ENCODE measurements at regions not wholly inside any gene's neighbourhood (a gene's known extent, or its start where the extent isn't known, plus 50 kb on each side); places are given as distances from the start of the nearest gene placed in this dataset.

GRCh38 chr6:22409486-22409885 lies 112.7 kb upstream of the PRL start:
- POLR2A ChIA-PET, result no interaction called here
- no peak for TF ChIP-seq CTCF (IDR thresholded peaks at IDR 0.05; ENCODE audit: insufficient read depth, low read length, missing control alignments)
- CTCF ChIA-PET, result no interaction called here
- H3K4me3 ChIP-seq (ENCODE audit: low read depth, low read length), result no peak overlapping the region
- DNase-seq (ENCODE audit: low read depth, low spot score), result peak; percentile 16

GRCh38 chr6:22411376-22412105 lies 114.7 kb upstream of the PRL start:
- no peak overlapping the region for H3K4me3 ChIP-seq (ENCODE audit: low read depth, low read length)
- no peak for TF ChIP-seq CTCF (IDR thresholded peaks at IDR 0.05; ENCODE audit: insufficient read depth, low read length, missing control alignments)
- ChIA-PET CTCF (no interaction called here), POLR2A (no interaction called here)
- no peak for DNase-seq (ENCODE audit: low read depth, low spot score)

- no peak overlapping the region for H3K4me3 ChIP-seq (ENCODE audit: low read depth, low read length)
- ChIA-PET CTCF (no interaction called here), POLR2A (no interaction called here)
- no peak for TF ChIP-seq CTCF (IDR thresholded peaks at IDR 0.05; ENCODE audit: insufficient read depth, low read length, missing control alignments)
- DNase-seq (ENCODE audit: low read depth, low spot score), result no peak
These were observed 116.2 kb upstream of the PRL start for GRCh38 chr6:22412994-22413393.

- no peak overlapping the region for H3K4me3 ChIP-seq (ENCODE audit: low read depth, low read length)
- no peak for TF ChIP-seq CTCF (IDR thresholded peaks at IDR 0.05; ENCODE audit: insufficient read depth, low read length, missing control alignments)
- CTCF ChIA-PET, result no interaction called here
- peak; percentile 9 for DNase-seq (ENCODE audit: low read depth, low spot score)
- POLR2A ChIA-PET, result no interaction called here
These were observed 117.0 kb upstream of the PRL start for GRCh38 chr6:22413681-22414311.

- TF ChIP-seq CTCF (IDR thresholded peaks at IDR 0.05; ENCODE audit: insufficient read depth, low read length, missing control alignments), result no peak
- ChIA-PET POLR2A (no interaction called here), CTCF (no interaction called here)
- no peak overlapping the region for H3K4me3 ChIP-seq (ENCODE audit: low read depth, low read length)
- no peak for DNase-seq (ENCODE audit: low read depth, low spot score)
These were observed 121.9 kb upstream of the PRL start for GRCh38 chr6:22418714-22419113.

GRCh38 chr6:22421198-22421597 lies 124.4 kb upstream of the PRL start:
- CTCF ChIA-PET, result no interaction called here
- DNase-seq (ENCODE audit: low read depth, low spot score), result no peak
- no peak for TF ChIP-seq CTCF (IDR thresholded peaks at IDR 0.05; ENCODE audit: insufficient read depth, low read length, missing control alignments)
- POLR2A ChIA-PET, result no interaction called here
- no peak overlapping the region for H3K4me3 ChIP-seq (ENCODE audit: low read depth, low read length)

All from AG04449 (cell line).